ENCODE measurements at regions not wholly inside any gene's neighbourhood (a gene's known extent, or its start where the extent isn't known, plus 50 kb on each side); places are given as distances from the start of the nearest gene placed in this dataset.

GRCh38 chr11:45093761-45094455 lies 52.5 kb upstream of the PRDM11 start:
- in situ Hi-C loops (cut with MboI; ENCODE audit: low sequenced_read_pairs in 4 of 4) = loop anchor here in 1 of 4 donors (5.0 kb wide), 1 partner anchor 77 kb away; no protein-coding TSS in a partner anchor
- intact Hi-C loops (cut with DNase I; ENCODE audit: low total_unique reads) = no loop called here
- no peak for TF ChIP-seq CTCF (IDR thresholded peaks at IDR 0.05 in 4 of 5, conservative IDR thresholded peaks at IDR 0.05 in 1 of 5)
- TF ChIP-seq POLR2A (IDR thresholded peaks at IDR 0.05) = no peak
- no peaks in the 10 kb centered on the region for H3K36me3 ChIP-seq
- no peaks in the 10 kb centered on the region for H3K27me3 ChIP-seq
- peaks cover 22 to 23% of the 10 kb centered on the region in 2 donors for H3K4me1 ChIP-seq
- no peaks in the 10 kb centered on the region for H3K9me3 ChIP-seq
- DNase-seq (no peak), ATAC-seq (no peak)
- no peak overlapping the region for H3K27ac ChIP-seq
- no peak overlapping the region for H3K4me3 ChIP-seq

GRCh38 chr11:45094958-45095690 lies 51.3 kb upstream of the PRDM11 start:
- Histone ChIP-seq H3K9me3 (no peaks in the 10 kb centered on the region), H3K27me3 (peaks cover 0 to 3% (median 0%) of the 10 kb centered on the region in 3 donors), H3K4me3 (no peak overlapping the region), H3K36me3 (no peaks in the 10 kb centered on the region), H3K27ac (no peak overlapping the region), H3K4me1 (peaks cover 10 to 13% of the 10 kb centered on the region in 2 donors)
- intact Hi-C loops (cut with DNase I; ENCODE audit: low total_unique reads) = no loop called here
- no peak for TF ChIP-seq CTCF (IDR thresholded peaks at IDR 0.05 in 4 of 5, conservative IDR thresholded peaks at IDR 0.05 in 1 of 5)
- TF ChIP-seq POLR2A (IDR thresholded peaks at IDR 0.05) = no peak
- no peak for DNase-seq
- in situ Hi-C loops (cut with MboI; ENCODE audit: low sequenced_read_pairs in 4 of 4) = loop anchor here in 1 of 4 donors (5.0 kb wide), 1 partner anchor 78 kb away; no protein-coding TSS in a partner anchor
- no peak for ATAC-seq

- Histone ChIP-seq H3K9me3 (no peaks in the 10 kb centered on the region), H3K4me1 (peaks cover 10 to 13% of the 10 kb centered on the region in 2 donors), H3K27me3 (peaks cover 0 to 3% (median 0%) of the 10 kb centered on the region in 3 donors), H3K4me3 (no peak overlapping the region), H3K36me3 (no peaks in the 10 kb centered on the region), H3K27ac (no peak overlapping the region)
- intact Hi-C loops (cut with DNase I; ENCODE audit: low total_unique reads) (no loop called here), in situ Hi-C loops (cut with MboI; ENCODE audit: low sequenced_read_pairs in 4 of 4) (no loop called here)
- DNase-seq (no peak), ATAC-seq (no peak)
- no peak for TF ChIP-seq POLR2A (IDR thresholded peaks at IDR 0.05)
- no peak for TF ChIP-seq CTCF (IDR thresholded peaks at IDR 0.05 in 4 of 5, conservative IDR thresholded peaks at IDR 0.05 in 1 of 5)
Observed at GRCh38 chr11:45095691-45096010, 50.8 kb upstream of the PRDM11 start.

- intact Hi-C loops (cut with DNase I; ENCODE audit: low total_unique reads) = no loop called here
- H3K36me3 ChIP-seq = no peaks in the 10 kb centered on the region
- in situ Hi-C loops (cut with MboI; ENCODE audit: low sequenced_read_pairs in 4 of 4) = no loop called here
Observed at GRCh38 chr11:45096636-45097035, 49.8 kb upstream of the PRDM11 start.

More at GRCh38 chr11:45096636-45097035, 49.8 kb upstream of the PRDM11 start:
- Histone ChIP-seq H3K4me3 (no peak overlapping the region), H3K27me3 (peaks cover 0 to 3% (median 0%) of the 10 kb centered on the region in 3 donors), H3K27ac (no peak overlapping the region), H3K9me3 (no peaks in the 10 kb centered on the region), H3K4me1 (peaks cover 10 to 11% of the 10 kb centered on the region in 2 donors)
- ATAC-seq (peak in 1 of 2 donors; percentile 72), DNase-seq (no peak)
- TF ChIP-seq CTCF (IDR thresholded peaks at IDR 0.05 in 4 of 5, conservative IDR thresholded peaks at IDR 0.05 in 1 of 5) = no peak
- TF ChIP-seq POLR2A (IDR thresholded peaks at IDR 0.05) = no peak
